Dedifferentiated amniotic fluid mesenchymal stem cell (primary cell): ENCODE measurements at regions not wholly inside any gene's neighbourhood (a gene's known extent, or its start where the extent isn't known, plus 50 kb on each side); places are given as distances from the start of the nearest gene placed in this dataset.
A peak's percentile ranks its signal among the peaks of the same experiment; 100 is the strongest.

ENCODE experiments used
- DNase-seq: peaks from one replicate; pipeline ENCODE4 v3.0.0-alpha.2; 2016; ENCODE audit errors: extremely low spot score

DNA sequence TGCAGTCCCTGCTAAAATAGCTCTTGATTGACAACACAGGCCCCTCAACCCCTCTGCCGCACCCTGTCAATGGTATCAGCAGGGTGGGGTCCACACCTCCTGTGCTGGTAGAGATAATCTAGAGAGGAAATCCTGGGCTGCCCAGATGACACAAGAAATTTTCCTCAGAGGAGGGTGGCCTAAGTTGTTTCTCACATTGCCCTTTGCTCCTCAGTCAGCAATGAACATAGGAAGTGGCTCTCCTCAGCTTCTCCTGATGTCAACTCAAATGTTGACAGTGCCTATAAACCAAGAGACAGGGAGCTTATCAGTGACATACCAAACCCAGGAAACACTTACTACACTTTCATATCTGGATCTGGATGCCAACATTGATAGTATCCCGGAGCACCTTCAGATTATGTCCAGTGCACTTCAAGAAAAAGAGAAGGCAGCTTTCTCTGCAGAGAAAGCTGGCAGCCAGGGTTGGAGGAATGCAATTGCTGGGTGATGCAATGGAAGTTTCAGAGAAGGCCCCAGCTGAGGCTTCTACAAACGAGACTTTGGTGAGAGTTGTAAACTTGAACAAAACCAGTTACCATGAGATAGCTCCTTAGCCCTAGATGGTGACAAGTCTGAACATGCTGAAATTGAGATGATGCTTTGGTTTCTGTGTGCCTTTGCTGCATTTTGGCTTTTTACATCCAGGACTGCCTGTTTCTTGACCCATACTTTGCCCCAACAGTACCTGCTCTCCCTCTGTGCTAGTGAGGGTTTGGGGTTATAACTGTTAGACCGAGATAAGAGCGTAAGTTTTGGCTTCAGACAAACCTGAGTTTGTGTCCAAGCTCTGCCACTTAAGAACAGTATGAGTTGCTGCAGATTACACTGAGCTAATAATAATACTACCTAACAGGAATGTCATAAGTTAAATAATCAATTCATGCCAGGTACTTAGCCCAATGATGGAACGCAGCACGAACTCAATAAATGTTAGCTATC lies 183.5 kb downstream of the NUAK1 start:
- peak; percentile 42 for DNase-seq

DNA sequence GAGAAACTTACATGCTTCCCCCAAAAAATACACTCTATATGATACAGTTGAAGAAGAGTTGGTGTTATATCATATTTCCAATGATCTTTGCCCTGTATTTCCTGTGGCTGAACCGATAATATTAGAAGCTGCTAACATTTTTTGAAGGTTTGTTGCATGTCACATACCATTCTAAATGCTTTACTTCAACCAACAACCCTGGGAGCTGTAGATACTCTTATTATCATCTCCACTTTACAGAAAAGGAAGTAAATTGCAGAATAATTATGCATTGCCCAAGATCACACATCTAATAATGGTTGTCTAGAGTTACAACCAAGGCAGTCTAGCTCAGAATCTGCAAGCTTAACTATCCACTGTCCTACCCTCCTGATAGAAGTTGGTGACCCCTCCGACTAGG lies 182.8 kb downstream of the NUAK1 start:
- no peak for DNase-seq

DNA sequence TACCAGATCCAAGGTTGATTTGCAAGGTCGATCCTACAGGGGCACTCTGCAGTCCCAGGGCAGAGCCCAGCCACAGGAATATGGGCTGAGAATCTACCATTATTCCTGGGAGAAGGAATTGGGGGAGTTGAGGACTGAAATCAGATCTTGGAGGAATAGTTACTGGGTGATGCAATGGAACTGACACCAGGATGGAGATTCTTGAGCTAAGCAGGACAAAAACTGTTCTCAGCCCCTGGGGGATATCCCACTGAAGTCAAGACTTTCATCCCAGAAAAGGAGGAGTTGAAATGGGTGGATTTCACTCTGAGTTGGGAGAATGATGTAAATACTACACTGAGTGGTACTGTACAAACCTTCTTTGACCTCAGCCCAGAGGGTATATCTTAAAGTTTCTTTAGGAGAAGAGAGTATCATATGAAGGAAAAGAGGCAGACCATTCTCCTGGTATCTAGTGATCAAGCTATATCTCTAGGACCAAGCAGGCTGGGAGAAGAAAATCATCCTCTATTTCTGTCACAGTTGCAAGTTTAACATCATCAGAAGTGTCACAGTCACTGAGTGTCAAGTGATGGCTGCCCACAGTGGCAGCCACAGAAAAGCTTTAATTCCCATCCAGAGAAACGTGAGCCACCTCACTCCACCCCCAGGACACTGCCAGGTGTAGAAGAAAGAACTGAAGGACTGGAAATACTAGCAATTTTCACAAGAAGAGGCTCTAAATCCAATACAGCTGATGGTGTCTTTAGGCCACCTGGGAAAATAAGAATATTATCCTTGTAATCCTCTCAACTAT lies 181.9 kb downstream of the NUAK1 start:
- DNase-seq: peak; percentile 43

DNA sequence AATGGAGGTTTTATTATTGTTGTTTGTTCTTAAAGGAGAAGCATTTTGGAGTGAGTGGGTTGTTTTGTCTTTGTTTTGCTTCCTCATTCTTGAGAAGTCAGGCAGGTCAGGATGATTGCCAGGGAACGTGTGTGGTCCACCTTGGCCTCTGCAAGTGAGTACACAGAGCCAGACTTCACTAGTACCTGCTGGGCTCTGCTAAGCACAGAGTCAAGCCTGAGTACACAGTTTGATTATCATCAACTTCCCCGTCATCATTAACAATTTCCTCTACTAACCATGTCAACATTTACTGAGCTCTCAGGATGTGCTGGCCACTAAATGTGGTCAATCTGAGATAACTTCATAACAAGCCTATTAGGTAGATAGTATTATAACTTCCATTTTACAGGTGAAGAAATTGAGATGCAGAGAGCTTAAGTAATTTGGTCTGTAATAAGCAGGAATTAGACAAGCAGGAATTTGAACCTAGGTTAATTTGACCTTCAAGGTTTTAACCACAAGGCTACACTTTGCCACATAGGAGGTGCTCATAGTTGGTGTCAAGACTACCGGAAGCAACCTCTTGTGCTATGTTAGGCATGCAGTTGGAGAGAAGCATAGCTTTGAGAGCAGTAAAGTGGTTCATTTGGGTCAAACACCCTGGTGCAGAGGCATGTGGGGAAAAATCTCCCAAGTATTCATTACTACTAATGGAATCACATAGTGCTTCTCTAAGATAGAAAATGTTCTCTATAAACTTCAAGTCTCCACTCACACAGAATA lies 178.3 kb downstream of the NUAK1 start:
- DNase-seq: no peak

DNA sequence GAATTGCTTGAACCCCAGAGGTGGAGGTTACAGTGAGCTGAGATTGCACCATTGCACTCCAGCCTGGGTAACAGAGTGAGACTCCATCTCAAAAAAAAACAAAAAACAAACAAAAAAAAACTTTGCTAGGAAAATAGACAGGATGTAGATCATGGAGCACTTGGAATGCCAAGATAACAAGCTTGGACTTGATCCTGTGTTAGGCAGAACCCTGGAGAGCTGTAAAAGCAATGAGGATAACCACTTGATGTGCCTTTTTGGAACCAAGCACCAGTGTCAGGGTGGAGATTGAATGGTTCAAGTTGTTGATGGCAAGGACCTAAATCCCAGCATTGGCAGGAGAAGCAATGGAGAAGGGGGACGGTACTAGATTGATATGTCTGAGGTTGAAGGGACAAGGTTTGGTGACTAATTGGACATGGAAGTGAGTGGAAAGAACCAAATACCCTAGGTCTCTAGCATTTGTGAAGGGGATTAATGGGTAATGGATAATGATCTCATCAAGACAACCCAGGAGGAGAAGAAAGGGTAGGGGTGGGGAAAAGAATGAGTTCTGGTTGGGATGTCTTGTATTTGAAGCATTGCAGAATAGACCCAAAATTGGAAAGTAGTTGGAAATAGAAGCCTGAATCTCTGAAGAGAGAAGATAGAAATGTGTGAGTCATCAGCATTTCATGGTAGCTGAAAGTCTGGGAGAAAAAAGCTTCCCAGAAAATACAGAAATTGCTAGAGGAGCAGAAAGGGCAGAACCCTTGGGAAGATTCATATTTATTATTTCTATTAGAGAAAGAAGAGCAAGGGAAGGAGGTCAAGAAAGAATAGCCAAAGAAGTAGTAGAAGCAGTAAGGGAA lies 176.7 kb downstream of the NUAK1 start:
- DNase-seq: peak; percentile 22

DNA sequence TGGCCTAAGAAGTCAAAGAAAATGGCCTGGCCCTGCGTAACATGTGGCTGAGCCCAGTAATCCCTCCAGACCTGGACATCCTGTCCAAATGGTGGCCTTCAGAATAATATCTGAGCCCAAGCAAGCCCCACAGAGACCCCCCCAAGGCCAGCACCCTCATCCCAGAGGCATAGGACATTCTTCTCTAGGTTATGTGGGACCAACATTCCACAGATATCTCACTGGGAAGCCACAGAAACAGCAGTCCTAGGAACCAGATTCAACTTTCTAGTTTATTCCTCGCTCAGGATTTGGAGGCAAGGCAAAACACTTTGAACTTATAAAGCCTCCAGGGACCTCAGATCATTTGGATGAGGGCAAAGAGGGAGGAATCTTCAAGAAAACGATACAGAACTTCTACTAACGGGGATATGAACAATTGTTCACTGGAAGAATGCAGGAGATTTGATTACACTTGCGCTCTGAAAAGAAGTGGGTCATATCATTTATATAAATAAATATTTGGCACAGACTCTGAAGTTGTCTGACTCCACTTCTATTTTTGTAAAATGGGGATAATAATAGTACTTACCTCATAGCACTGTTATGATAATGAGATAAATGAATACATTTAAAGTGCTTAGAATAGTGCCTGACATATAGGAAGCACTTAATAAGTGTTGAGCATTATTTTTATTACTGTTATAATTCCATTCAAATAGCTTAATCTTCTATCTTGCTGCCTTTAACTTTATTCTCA lies 171.5 kb downstream of the NUAK1 start:
- no peak for DNase-seq

DNA sequence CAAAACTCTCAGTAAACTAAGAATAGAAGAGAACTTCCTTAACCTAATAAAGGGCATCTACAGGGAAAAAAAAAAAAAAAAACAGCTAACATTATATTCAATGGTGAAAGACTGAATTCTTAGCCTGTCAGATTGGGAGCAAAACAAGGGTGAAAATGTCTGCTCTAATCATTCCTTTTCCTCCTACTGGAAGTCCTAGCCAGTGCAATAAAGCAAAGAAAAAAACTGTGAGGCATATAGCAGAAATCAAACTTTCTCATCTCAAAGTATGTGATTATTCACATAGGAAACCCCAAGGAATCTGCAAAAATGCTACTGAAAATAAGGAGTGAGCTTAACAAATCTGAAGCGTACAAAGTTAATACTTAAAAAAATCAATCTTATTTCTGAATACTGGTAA lies 170.7 kb downstream of the NUAK1 start:
- no peak for DNase-seq

DNA sequence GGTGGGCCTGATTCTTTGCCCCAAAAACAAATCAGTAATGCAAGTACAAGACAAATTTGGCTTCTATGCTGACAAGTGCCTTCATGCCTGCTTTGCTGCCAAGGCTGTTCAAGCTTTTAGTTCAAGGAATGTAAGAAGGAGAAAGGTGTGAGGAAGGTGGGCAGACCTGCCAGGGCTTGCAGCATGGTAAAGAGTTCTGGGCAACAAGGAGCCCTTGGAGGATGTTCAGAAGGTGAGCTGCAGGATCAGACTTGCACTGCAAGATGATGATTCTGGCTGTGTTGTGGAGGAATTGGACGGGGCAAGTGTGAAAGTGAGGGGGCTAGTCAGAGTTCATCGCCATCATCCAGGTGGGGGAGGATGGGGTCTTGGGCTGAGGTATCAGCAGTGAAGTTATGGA lies 167.9 kb downstream of the NUAK1 start:
- no peak for DNase-seq

DNA sequence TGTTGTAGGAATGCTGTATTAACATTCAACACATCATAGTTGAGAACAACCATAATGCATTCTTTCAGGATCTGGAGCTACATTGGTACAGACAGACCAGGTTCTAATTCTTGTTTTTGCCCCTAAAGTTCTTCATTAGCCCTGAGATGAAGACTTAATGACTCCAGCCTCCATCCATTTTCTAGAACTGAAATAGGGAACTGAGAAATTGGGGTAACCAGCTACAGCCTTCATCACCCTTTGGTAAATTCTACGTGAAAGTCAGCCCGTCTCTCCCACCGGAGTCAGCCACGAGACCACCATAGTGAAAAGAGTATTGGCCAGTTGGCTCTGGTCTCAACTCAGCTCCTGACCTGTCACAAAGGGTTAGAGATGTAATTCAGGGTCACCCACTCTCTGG lies 164.0 kb downstream of the NUAK1 start:
- no peak for DNase-seq

DNA sequence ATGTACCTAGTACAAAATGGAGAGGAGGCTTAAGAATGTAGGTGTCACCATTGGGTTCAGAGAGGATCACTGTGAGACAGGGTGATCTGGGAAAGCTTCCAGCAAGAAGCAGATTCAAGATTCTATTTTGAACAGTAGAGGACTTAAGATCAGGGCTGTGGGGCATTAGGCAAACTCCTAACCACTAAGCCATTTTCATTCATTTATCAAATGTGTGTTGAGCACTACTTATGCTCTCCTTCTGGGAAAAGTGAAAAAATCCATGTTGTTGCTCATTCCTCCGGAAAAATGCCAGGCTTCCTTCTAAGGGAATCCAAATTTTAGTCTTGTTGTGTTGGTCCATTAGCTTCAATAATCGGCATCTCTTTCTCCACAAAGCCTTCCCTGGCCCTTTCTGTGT lies 163.4 kb downstream of the NUAK1 start:
- no peak for DNase-seq

DNA sequence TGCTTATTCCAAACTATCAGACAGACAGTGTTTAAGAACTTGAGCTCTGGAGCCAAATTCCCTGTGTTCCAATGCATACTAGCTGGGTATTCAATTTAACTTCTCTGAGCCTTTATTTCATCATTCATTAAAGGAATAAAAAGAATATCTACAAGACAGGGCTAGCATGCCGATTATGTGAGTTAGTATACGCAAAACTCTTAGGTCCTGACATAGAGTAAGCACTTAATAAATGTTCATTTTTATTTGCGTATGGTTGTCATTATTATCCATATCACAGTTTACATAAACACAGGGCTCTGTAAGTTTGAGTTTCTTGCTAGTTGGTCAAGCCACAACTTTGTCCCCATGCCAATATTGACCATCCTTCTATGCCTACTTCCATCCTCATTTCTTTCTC lies 161.5 kb downstream of the NUAK1 start:
- no peak for DNase-seq

DNA sequence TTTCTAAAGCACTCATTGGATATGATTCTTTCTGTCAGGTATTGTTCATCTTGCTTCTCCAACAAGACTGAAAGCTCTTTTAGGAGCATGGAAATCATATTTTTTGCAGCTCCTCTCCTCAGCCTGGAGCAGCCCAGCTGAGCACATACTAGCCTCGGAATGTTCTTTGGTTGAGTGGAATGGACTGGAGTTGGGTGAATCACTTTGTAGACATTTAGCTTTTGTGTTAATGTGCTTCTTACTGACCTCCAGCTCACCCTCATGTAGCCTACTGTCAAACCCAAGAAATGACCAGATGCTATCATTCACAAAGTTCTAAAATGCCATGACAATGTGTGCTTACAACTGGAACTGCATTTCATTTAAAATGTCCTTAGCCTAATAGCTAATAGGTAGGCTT lies 161.1 kb downstream of the NUAK1 start:
- peak; percentile 38 for DNase-seq

DNA sequence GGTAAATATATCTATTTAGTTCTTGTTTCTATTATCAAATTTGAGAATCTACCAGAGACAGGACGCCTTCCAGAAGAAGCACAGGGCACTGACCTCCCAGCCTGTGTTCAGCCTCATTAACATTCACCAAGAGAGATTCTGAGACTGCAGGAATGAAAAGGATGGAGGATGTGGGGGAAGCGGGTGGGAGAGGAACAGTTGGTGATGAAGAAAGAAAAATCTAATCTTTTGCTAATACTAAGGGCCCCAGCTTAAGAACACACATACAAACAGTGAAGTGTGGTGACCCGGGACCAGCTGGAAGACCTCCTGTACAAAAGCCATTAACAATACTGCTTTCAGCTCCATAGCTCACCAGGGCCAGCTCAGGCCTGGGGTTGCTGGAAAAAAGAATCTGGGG lies 160.5 kb downstream of the NUAK1 start:
- DNase-seq: no peak

DNA sequence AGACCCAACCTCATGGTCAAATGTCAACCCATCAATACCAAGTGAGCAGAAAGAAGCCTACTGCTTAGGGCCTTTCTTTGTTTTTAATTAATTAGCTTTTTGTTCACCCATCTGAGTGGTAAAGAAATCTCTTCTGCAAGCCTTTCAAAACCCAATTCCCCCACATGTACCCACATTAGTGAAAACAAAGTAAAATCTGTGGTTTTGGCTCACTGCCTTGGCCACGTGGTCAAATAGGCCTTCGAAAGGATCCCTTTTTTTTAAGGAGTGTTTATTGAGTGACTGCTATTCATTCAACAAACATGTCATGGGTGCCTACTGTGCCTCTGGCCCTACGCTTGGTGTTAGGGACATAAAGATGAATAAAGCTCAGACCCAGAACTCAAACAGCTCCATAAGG lies 160.1 kb downstream of the NUAK1 start:
- no peak for DNase-seq

DNA sequence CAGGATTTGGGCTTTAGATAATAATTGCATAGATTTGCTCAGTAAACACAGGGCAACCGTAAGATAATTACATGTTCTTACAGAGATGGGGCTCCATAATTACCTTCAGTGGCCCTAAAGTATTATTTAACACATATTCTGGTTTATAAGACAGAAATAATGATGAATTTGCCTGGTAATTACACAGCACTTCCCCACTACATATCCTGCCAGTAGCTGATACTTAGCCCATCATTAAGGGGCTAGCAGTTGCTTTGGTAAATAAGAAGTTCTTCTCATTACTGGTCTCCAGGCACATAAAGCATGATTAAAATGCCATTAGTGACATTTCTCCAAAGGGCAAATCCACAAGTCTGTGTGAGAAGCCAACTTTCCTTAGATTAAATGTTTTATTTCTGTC lies 158.7 kb downstream of the NUAK1 start:
- no peak for DNase-seq

DNA sequence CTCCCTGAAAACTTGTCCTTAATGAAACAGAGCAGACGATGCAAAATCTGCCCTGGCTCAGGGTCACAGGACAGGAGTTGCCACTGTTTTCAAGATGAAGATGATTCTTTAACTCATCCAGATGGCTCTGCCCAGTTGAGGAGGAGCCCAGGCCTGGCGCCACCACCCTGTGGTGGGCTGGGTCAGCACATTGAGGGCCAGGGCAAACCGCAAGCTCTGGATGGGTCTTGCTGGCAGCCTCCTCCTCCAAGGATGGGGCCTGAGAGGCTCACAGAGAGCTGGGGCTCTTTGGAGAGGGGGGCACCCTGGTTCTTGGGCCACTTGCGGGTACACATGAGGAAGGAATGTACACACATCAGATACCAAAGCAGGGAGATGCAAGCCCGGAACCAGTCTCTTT lies 158.2 kb downstream of the NUAK1 start:
- DNase-seq: no peak

DNA sequence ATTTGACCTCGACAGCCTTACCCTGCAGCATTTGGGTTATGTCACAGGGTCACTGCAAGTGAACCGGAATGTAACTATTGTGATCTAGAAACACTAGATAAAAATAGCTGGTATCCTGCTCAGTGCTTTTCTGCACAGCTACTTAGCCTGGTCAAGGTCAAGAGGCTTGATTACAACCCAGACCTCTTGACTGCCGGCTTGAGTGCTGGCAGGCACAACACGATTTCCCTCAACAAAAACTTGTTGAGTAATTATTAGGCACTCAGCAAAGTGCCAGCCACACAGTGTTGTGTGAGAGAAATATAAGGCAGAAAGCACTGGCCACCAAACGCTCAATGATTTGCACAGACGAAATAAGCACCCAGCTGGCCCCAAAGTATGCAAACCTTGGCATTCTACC lies 156.7 kb downstream of the NUAK1 start:
- no peak for DNase-seq

DNA sequence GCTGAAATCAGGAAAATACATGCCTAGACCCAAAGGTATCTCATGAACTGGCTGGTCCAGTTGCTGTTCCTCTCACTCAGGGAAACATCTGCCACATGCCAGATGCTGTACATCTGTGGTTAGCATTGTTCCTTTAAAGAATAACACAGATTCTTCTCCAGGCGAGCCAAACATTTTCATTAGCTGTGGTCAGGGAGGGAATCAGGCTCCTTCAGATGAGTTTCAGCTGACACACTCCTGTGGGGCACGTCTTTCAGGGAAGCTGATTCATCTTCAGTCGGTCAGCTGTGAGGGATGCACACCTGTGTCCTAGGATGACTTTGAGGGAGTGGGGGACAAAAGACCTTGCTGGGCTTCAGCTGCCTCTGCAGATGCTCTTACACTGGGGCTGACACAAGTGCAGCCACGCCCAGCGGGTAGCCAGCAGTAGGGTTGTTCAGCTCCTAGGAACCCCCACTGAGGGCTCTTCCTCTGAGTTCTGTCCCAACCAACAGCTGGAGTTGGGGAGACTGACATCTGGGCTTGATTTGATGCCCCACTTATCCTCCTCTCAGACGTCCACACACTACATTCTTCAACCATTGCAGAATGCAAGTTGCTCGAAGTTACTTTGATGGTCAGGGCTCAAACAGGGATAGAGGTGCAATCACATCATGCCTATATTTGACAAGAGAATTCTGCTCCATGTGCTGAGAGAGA lies 155.0 kb downstream of the NUAK1 start:
- peak; percentile 49 for DNase-seq

DNA sequence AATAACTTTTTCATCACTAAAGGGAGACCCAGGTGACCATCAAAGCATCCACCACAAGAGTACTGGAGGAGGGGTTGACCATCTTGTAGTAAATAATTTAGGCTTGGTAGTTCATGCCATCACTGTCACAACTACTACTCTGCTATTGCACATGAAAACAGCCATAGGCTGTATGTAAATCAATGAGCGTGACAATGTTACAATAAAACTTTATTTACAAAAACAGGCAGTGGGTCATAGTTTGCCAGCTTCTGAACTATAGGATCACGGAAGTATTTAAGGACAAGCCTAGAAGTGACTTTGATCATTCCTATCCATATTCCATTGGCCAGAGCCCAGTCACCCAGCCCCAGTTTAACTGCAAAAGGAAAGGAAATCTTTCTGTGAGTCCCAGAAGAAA lies 153.4 kb downstream of the NUAK1 start:
- DNase-seq: no peak
